Neuronal stem cell (in vitro differentiated cells): ENCODE measurements at regions not wholly inside any gene's neighbourhood (a gene's known extent, or its start where the extent isn't known, plus 50 kb on each side); places are given as distances from the start of the nearest gene placed in this dataset.

ENCODE experiments used
- DNase-seq: peaks from one replicate; pipeline ENCODE4 v3.0.0-alpha.2; 2013; ENCODE audit warnings: low spot score
- H2AFZ ChIP-seq: one replicate; pipeline ENCODE4 v1.6.1; 2013; ENCODE audit warnings: mild to moderate bottlenecking, low read length, inconsistent platforms
- H2AK5ac ChIP-seq: 2 replicates; pipeline ENCODE4 v1.6.1; 2013; ENCODE audit warnings: low read depth, mild to moderate bottlenecking, inconsistent platforms, low read length, moderate library complexity, mixed read lengths
- H2BK120ac ChIP-seq: 2 replicates; pipeline ENCODE4 v1.6.1; 2013; ENCODE audit warnings: low read depth, mild to moderate bottlenecking, inconsistent platforms, low read length, moderate library complexity, mixed read lengths
- H2BK12ac ChIP-seq: one replicate; pipeline ENCODE4 v1.6.1; 2013; ENCODE audit warnings: low read length, inconsistent platforms
- H2BK15ac ChIP-seq: 2 replicates; pipeline ENCODE4 v1.6.1; 2013; ENCODE audit warnings: mild to moderate bottlenecking, low read length, inconsistent platforms, mixed read lengths
- H2BK5ac ChIP-seq: one replicate; pipeline ENCODE4 v1.6.1; 2013; ENCODE audit warnings: inconsistent platforms, mild to moderate bottlenecking, low read length, moderate library complexity
- H3K14ac ChIP-seq: one replicate; pipeline ENCODE4 v1.6.1; 2013; ENCODE audit warnings: low read length, inconsistent platforms
- H3K18ac ChIP-seq: 2 replicates; pipeline ENCODE4 v1.6.1; 2013; ENCODE audit warnings: low read length, inconsistent platforms
- H3K23ac ChIP-seq: 2 replicates; pipeline ENCODE4 v1.6.1; 2013; ENCODE audit warnings: low read depth, mild to moderate bottlenecking, mixed read lengths, low read length, inconsistent platforms; ENCODE audit not compliant: poor library complexity
- H3K27ac ChIP-seq: replicated peaks from 3 replicates; pipeline ENCODE4 v1.5.1; 2013; ENCODE audit warnings: low read length, inconsistent platforms
- H3K27me3 ChIP-seq, 3 experiments: 2 replicates each; pipeline ENCODE4 v1.6.1; 2013; ENCODE audit warnings: low read length in 3 of 3, mild to moderate bottlenecking in 2 of 3, inconsistent platforms in 1 of 3, low read depth in 1 of 3, mixed read lengths in 1 of 3, moderate library complexity in 1 of 3; ENCODE audit not compliant: control insufficient read depth in 3 of 3, insufficient read depth in 3 of 3
- H3K36me3 ChIP-seq, 2 donors: replicated peaks in 1 of 2; 2 replicates each; pipeline ENCODE4 v1.6.1; 2013; ENCODE audit warnings: low read length in 2 of 2; ENCODE audit not compliant: control insufficient read depth in 2 of 2, insufficient read depth in 2 of 2
- H3K4ac ChIP-seq: 2 replicates; pipeline ENCODE4 v1.6.1; 2013; ENCODE audit warnings: inconsistent platforms, mild to moderate bottlenecking, low read length, moderate library complexity
- H3K4me1 ChIP-seq, 2 donors: 1 replicate in 1 of 2; 2 replicates in 1 of 2; pipeline ENCODE4 v1.6.1; 2013; ENCODE audit warnings: low read length in 2 of 2, low read depth in 1 of 2; ENCODE audit not compliant: control insufficient read depth in 2 of 2, insufficient read depth in 1 of 2
- H3K4me2 ChIP-seq: one replicate; pipeline ENCODE4 v1.6.1; 2013; ENCODE audit warnings: mild to moderate bottlenecking, low read length, inconsistent platforms; ENCODE audit not compliant: insufficient read depth, poor library complexity, severe bottlenecking
- H3K4me3 ChIP-seq, 2 donors: 2 replicates each; pipeline ENCODE4 v1.5.1; 2013; ENCODE audit warnings: low read length in 2 of 2, mild to moderate bottlenecking in 2 of 2, inconsistent platforms in 1 of 2, moderate library complexity in 1 of 2
- H3K79me1 ChIP-seq: one replicate; pipeline ENCODE4 v1.6.1; 2013; ENCODE audit warnings: low read depth, mild to moderate bottlenecking, inconsistent platforms, low read length, moderate library complexity
- H3K9ac ChIP-seq: one replicate; pipeline ENCODE4 v1.6.1; 2013; ENCODE audit warnings: mild to moderate bottlenecking, low read depth, low read length, inconsistent platforms; ENCODE audit not compliant: poor library complexity
- H3K9me3 ChIP-seq, 2 donors: replicated peaks in 1 of 2; 2 replicates each; pipeline versions ENCODE3 to v1.6.1; 2013; ENCODE audit warnings: low read length in 2 of 2, mild to moderate bottlenecking in 2 of 2, inconsistent platforms in 1 of 2, low read depth in 1 of 2, mixed read lengths in 1 of 2, moderate library complexity in 1 of 2; ENCODE audit not compliant: control insufficient read depth in 2 of 2, insufficient read depth in 1 of 2
- H4K8ac ChIP-seq: one replicate; pipeline ENCODE4 v1.6.1; 2013; ENCODE audit warnings: low read depth, mild to moderate bottlenecking, inconsistent platforms, low read length, moderate library complexity
- H4K91ac ChIP-seq: one replicate; pipeline ENCODE4 v1.6.1; 2013; ENCODE audit warnings: low read length, low read depth, mild to moderate bottlenecking, inconsistent platforms; ENCODE audit not compliant: poor library complexity
- WGBS, 2 donors: extraction: QIAGEN DNeasy Blood & Tissue Kit; methylation state at CpG; one replicate each; pipeline ENCODE4 v1.1.7; 2013; ENCODE audit warnings: missing lambda C conversion rate in 2 of 2, mixed read lengths in 1 of 2; ENCODE audit not compliant: insufficient read length in 2 of 2, insufficient replicate concordance in 1 of 2; ENCODE audit errors: extremely low coverage in 2 of 2; 5-methylcytosine and 5-hydroxymethylcytosine counted together

GRCh38 chr18:60794802-60795201 is 422.2 kb upstream of the MC4R start:
- WGBS, 2 donors = no CpG with 5 or more reads among the region's 5 CpGs
- Histone ChIP-seq H3K14ac (peak overlapping the region; percentile 89), H3K18ac (no peak overlapping the region), H3K27me3 (no peaks in the 10 kb centered on the region), H3K9me3 (no peaks in the 10 kb centered on the region), H4K8ac (no peak overlapping the region), H3K27ac (no peak overlapping the region), H2AK5ac (no peak overlapping the region), H3K23ac (no peak overlapping the region), H2BK120ac (no peak overlapping the region), H3K79me1 (no peaks in the 10 kb centered on the region), H2BK5ac (no peak overlapping the region), H3K4ac (peak overlapping the region; percentile 37), H4K91ac (no peak overlapping the region), H3K4me2 (no peak overlapping the region), H3K9ac (peak overlapping the region; percentile 44), H2BK12ac (no peak overlapping the region), H3K36me3 (no peaks in the 10 kb centered on the region), H3K4me1 (no peaks in the 10 kb centered on the region), H2BK15ac (no peak overlapping the region), H3K4me3 (no peak overlapping the region), H2AFZ (peak overlapping the region; percentile 26)
- DNase-seq = no peak

GRCh38 chr18:60804415-60804814 is 431.8 kb upstream of the MC4R start:
- no peak overlapping the region for H4K8ac ChIP-seq
- no CpG with 5 or more reads among the region's 3 CpGs for WGBS, 2 donors

GRCh38 chr18:60809937-60810336 is 437.4 kb upstream of the MC4R start:
- Histone ChIP-seq H3K4ac (no peak overlapping the region), H3K27me3 (no peaks in the 10 kb centered on the region), H2BK120ac (no peak overlapping the region), H3K23ac (no peak overlapping the region), H2BK5ac (no peak overlapping the region), H3K9ac (no peak overlapping the region), H2BK15ac (no peak overlapping the region), H3K36me3 (no peaks in the 10 kb centered on the region), H2AK5ac (no peak overlapping the region), H3K14ac (no peak overlapping the region), H3K4me3 (no peak overlapping the region), H4K91ac (no peak overlapping the region), H3K4me1 (no peaks in the 10 kb centered on the region), H3K9me3 (no peaks in the 10 kb centered on the region), H3K18ac (no peak overlapping the region), H2BK12ac (no peak overlapping the region), H3K27ac (no peak overlapping the region), H4K8ac (no peak overlapping the region), H3K79me1 (no peaks in the 10 kb centered on the region), H3K4me2 (no peak overlapping the region), H2AFZ (no peak overlapping the region)
- WGBS, 2 donors = no CpG with 5 or more reads among the region's 2 CpGs
- DNase-seq = no peak

More at GRCh38 chr18:60804415-60804814, 431.8 kb upstream of the MC4R start:
- Histone ChIP-seq H3K4me3 (no peak overlapping the region), H3K27ac (no peak overlapping the region), H2AFZ (no peak overlapping the region), H4K91ac (no peak overlapping the region), H2BK12ac (no peak overlapping the region), H2AK5ac (no peak overlapping the region), H3K4ac (no peak overlapping the region), H2BK5ac (no peak overlapping the region), H3K27me3 (no peaks in the 10 kb centered on the region), H3K9me3 (no peaks in the 10 kb centered on the region), H3K18ac (no peak overlapping the region), H3K36me3 (no peaks in the 10 kb centered on the region), H3K23ac (no peak overlapping the region), H2BK120ac (no peak overlapping the region), H2BK15ac (no peak overlapping the region), H3K4me1 (no peaks in the 10 kb centered on the region), H3K9ac (no peak overlapping the region), H3K4me2 (no peak overlapping the region), H3K14ac (no peak overlapping the region), H3K79me1 (no peaks in the 10 kb centered on the region)
- no peak for DNase-seq

GRCh38 chr18:60812921-60813320 is 440.3 kb upstream of the MC4R start:
- H3K4me2 ChIP-seq = no peak overlapping the region
- H3K18ac ChIP-seq = no peak overlapping the region
- no peak overlapping the region for H2AK5ac ChIP-seq
- H2BK12ac ChIP-seq = no peak overlapping the region
- no peak overlapping the region for H3K9ac ChIP-seq
- no peaks in the 10 kb centered on the region for H3K27me3 ChIP-seq
- no peaks in the 10 kb centered on the region for H3K9me3 ChIP-seq
- H3K27ac ChIP-seq = no peak overlapping the region
- no CpG with 5 or more reads among the region's 2 CpGs for WGBS, 2 donors
- H3K4me1 ChIP-seq = no peaks in the 10 kb centered on the region
- H3K36me3 ChIP-seq = no peaks in the 10 kb centered on the region
- H4K91ac ChIP-seq = no peak overlapping the region
- no peak overlapping the region for H2BK120ac ChIP-seq
- no peak overlapping the region for H3K4me3 ChIP-seq
- H2AFZ ChIP-seq = no peak overlapping the region
- H3K14ac ChIP-seq = no peak overlapping the region
- no peak overlapping the region for H2BK5ac ChIP-seq
- no peak for DNase-seq
- H4K8ac ChIP-seq = no peak overlapping the region
- H3K79me1 ChIP-seq = no peaks in the 10 kb centered on the region
- H3K4ac ChIP-seq = no peak overlapping the region
- H3K23ac ChIP-seq = no peak overlapping the region
- no peak overlapping the region for H2BK15ac ChIP-seq
